Glutamatergic neuron (in vitro differentiated cells): ENCODE measurements at regions not wholly inside any gene's neighbourhood (a gene's known extent, or its start where the extent isn't known, plus 50 kb on each side); places are given as distances from the start of the nearest gene placed in this dataset.

ENCODE experiments used
- DNase-seq: peaks from one replicate; pipeline ENCODE4 v3.0.0; 2022
- H3K27ac Mint-ChIP-seq: one replicate; pipeline ENCODE4 v1.8.0; 2020; ENCODE audit warnings: mild to moderate bottlenecking, mixed read lengths, inconsistent platforms; ENCODE audit not compliant: unreplicated experiment
- H3K27me3 Mint-ChIP-seq: one replicate; pipeline ENCODE4 v1.8.0; 2020; ENCODE audit warnings: mild to moderate bottlenecking, moderate library complexity, mixed read lengths, inconsistent platforms; ENCODE audit not compliant: unreplicated experiment
- H3K36me3 Mint-ChIP-seq: one replicate; pipeline ENCODE4 v1.8.0; 2020; ENCODE audit warnings: mild to moderate bottlenecking, mixed read lengths, inconsistent platforms; ENCODE audit not compliant: unreplicated experiment
- H3K4me1 Mint-ChIP-seq: one replicate; pipeline ENCODE4 v1.8.0; 2020; ENCODE audit warnings: mild to moderate bottlenecking, low read depth, mixed read lengths, inconsistent platforms; ENCODE audit not compliant: unreplicated experiment
- H3K4me3 Mint-ChIP-seq: one replicate; pipeline ENCODE4 v1.8.0; 2020; ENCODE audit warnings: mild to moderate bottlenecking, mixed read lengths, inconsistent platforms; ENCODE audit not compliant: unreplicated experiment
- H3K9me3 Mint-ChIP-seq: one replicate; pipeline ENCODE4 v1.8.0; 2020; ENCODE audit warnings: mild to moderate bottlenecking, moderate library complexity, mixed read lengths, inconsistent platforms; ENCODE audit not compliant: unreplicated experiment
- CTCF ChIP-seq: fragments of 200-600 bp; sonication (generic); IDR thresholded peaks from one replicate; pipeline ENCODE4 v1.5.0; 2021; ENCODE audit not compliant: partially characterized antibody, unreplicated experiment

DNA sequence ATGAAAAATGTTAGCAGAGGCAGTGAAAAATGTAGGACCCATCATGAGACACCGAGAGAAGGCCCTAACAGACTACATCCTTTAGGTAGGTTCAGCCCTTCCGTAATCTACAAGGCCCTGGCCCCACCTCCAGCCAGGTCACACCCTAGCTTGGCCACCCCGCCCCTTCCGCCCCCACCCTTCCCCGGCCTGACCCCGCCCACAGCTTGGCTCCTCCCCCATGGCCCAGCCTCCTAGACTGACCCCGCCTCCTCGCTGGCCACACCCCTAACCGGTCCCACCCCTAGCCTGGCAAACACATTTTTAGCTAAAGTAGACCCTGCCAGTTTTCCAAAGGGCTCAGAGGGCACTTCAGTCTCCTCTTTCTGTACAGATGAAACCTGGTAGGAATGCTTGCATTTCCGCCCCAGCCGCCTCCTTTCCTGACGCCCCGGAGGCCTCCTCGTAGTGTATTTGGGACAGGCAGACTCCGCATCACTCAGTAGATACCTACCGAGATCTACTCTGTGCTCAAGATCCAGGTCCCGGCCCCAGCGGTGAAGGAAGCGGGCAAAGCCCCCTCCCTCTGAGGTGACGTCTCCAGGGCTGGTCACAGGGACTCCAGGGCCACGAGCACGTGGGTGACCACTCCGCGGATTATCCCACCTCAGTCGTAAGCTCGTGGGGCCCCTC is 443.5 kb downstream of the PREX1 start:
- Mint-ChIP-seq H3K4me1 (peaks cover 9% of the 10 kb centered on the region), H3K36me3 (no peaks in the 10 kb centered on the region), H3K9me3 (peaks cover 2% of the 10 kb centered on the region), H3K27me3 (no peaks in the 10 kb centered on the region), H3K4me3 (no peak overlapping the region), H3K27ac (no peak overlapping the region)
- TF ChIP-seq CTCF: no peak
- DNase-seq: no peak

DNA sequence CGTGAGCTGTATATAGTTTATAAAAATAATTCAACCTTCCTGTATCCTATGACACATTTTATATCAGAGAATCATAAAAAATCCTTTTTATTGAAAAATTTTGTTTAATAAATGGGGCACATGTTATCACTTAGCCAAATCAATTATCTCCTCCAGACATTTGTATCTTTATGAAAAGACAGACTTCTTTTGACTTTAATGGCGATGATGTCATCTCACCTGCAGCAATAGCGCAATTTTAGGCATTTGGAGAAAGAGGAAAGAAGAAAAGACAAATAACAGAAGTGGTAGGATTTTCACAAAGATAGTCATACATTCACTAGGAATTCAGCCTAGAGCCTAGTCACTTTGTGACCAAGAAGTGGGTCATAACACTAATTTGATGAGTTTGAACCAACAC is 444.5 kb downstream of the PREX1 start:
- no peak for TF ChIP-seq CTCF
- Mint-ChIP-seq H3K9me3 (peaks cover 2% of the 10 kb centered on the region), H3K4me1 (peaks cover 9% of the 10 kb centered on the region), H3K4me3 (no peak overlapping the region), H3K27ac (no peak overlapping the region), H3K36me3 (no peaks in the 10 kb centered on the region), H3K27me3 (no peaks in the 10 kb centered on the region)
- no peak for DNase-seq

DNA sequence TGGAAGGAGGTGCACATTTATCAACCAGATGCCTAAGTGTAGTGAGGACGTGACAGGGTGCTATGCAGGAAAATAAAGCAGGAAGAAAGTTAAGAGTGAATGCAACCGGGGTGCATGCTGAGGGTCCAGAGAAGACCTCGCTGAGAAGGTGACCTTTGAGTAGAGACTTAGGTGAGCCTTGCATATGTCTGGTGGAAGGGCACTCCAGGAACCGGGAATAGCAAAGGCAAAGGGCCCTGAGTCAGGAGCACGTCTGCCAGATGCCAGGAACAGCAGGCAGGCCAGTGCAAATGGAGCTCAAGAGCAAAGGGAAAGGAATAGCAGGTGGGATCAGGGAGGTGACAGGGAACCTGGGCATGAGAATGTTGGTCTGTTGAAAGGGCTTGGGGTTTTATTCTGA is 445.5 kb downstream of the PREX1 start:
- Mint-ChIP-seq H3K27ac (no peak overlapping the region), H3K4me1 (peaks cover 11% of the 10 kb centered on the region), H3K27me3 (no peaks in the 10 kb centered on the region), H3K4me3 (no peak overlapping the region), H3K36me3 (no peaks in the 10 kb centered on the region), H3K9me3 (peaks cover 3% of the 10 kb centered on the region)
- no peak for TF ChIP-seq CTCF
- no peak for DNase-seq

- Mint-ChIP-seq H3K36me3 (no peaks in the 10 kb centered on the region), H3K4me1 (peaks cover 14% of the 10 kb centered on the region), H3K27ac (no peak overlapping the region), H3K4me3 (no peak overlapping the region), H3K9me3 (peaks cover 4% of the 10 kb centered on the region), H3K27me3 (no peaks in the 10 kb centered on the region)
- no peak for TF ChIP-seq CTCF
- DNase-seq: no peak
Observed at GRCh38 chr20:48381353-48382120, 446.3 kb downstream of the PREX1 start.

- no peaks in the 10 kb centered on the region for H3K36me3 Mint-ChIP-seq
- DNase-seq: no peak
- no peaks in the 10 kb centered on the region for H3K27me3 Mint-ChIP-seq
- H3K4me1 Mint-ChIP-seq: peaks cover 15% of the 10 kb centered on the region
- H3K9me3 Mint-ChIP-seq: peaks cover 4% of the 10 kb centered on the region
- H3K4me3 Mint-ChIP-seq: no peak overlapping the region
- no peak overlapping the region for H3K27ac Mint-ChIP-seq
- TF ChIP-seq CTCF: no peak
Observed at GRCh38 chr20:48380661-48381060, 447.1 kb downstream of the PREX1 start.
